ENCODE measurements at regions not wholly inside any gene's neighbourhood (a gene's known extent, or its start where the extent isn't known, plus 50 kb on each side); places are given as distances from the start of the nearest gene placed in this dataset.

GRCh38 chr5:85049020-85049419, 664.3 kb upstream of the EDIL3 start:
- POLR2A ChIA-PET = no interaction called here
- no peak overlapping the region for H2AFZ ChIP-seq (ENCODE audit: low read depth, low read length)
- CTCF ChIA-PET (ENCODE audit: low intra/inter-chr PET ratio) = no interaction called here
- H4K20me1 ChIP-seq (replicated peaks; ENCODE audit: control insufficient read depth, insufficient read depth, low read length) = no peaks in the 10 kb centered on the region
- H3K9me1 ChIP-seq (ENCODE audit: control insufficient read depth, insufficient read depth, low read length) = no peaks in the 10 kb centered on the region
- H3K27ac ChIP-seq (ENCODE audit: extremely low read depth, low read depth, low read length) = no peak overlapping the region
- intact Hi-C loops (cut with micrococcal nuclease) (no loop called here), in situ Hi-C loops (cut with MboI) (no loop called here)
- DNase-seq (ENCODE audit: extremely low read depth in 1 of 4, low spot score in 3 of 4) = no peak
- no peaks in the 10 kb centered on the region for H3K36me3 ChIP-seq (ENCODE audit: control insufficient read depth, insufficient read depth, low read length)
- H3K4me2 ChIP-seq (ENCODE audit: insufficient read depth, low read length) = no peak overlapping the region
- no peaks in the 10 kb centered on the region for H3K79me2 ChIP-seq (ENCODE audit: control insufficient read depth, insufficient read depth, low read length)
- no peak overlapping the region for H3K9ac ChIP-seq (ENCODE audit: insufficient read depth in 1 of 2, low read depth in 2 of 2, low read length in 2 of 2)
- no peak for FAIRE-seq
- H3K27me3 ChIP-seq (ENCODE audit: control insufficient read depth in 2 of 2, insufficient read depth in 2 of 2, low read length in 2 of 2) = no peaks in the 10 kb centered on the region
- no peaks in the 10 kb centered on the region for H3K4me1 ChIP-seq (replicated peaks in 1 of 2; ENCODE audit: control insufficient read depth in 2 of 2, insufficient read depth in 2 of 2, low read length in 2 of 2)
- WGBS (ENCODE audit: insufficient coverage, low coverage, missing lambda C conversion rate) = 6% methylated on average over 1 of the region's 1 CpG
- H3K4me3 ChIP-seq = no peak overlapping the region
- H3K9me3 ChIP-seq (replicated peaks; ENCODE audit: control insufficient read depth, insufficient read depth, low read depth, low read length) = no peaks in the 10 kb centered on the region
- no peak for ATAC-seq
- no TSS peak for BruUV-seq (replicated peaks)
- TF ChIP-seq SIX5 (IDR thresholded peaks at IDR 0.05; ENCODE audit: borderline replicate concordance in 1 of 2, insufficient read depth in 1 of 2, low read depth in 1 of 2, low read length in 2 of 2) (no peak), ZBTB7A (IDR thresholded peaks at IDR 0.05; ENCODE audit: borderline replicate concordance, control insufficient read depth, low read depth, low read length) (no peak), RNF219 (CRISPR knock-in tag; IDR thresholded peaks at IDR 0.05) (no peak)

GRCh38 chr5:85052826-85053225, 668.1 kb upstream of the EDIL3 start:
- DNase-seq (ENCODE audit: extremely low read depth in 1 of 4, low spot score in 3 of 4) (no peak), ATAC-seq (no peak), FAIRE-seq (no peak)
- BruUV-seq (replicated peaks) = no TSS peak
- Histone ChIP-seq H4K20me1 (replicated peaks; ENCODE audit: control insufficient read depth, insufficient read depth, low read length) (no peaks in the 10 kb centered on the region), H3K4me2 (ENCODE audit: insufficient read depth, low read length) (no peak overlapping the region), H3K9me1 (ENCODE audit: control insufficient read depth, insufficient read depth, low read length) (no peaks in the 10 kb centered on the region), H3K79me2 (ENCODE audit: control insufficient read depth, insufficient read depth, low read length) (no peaks in the 10 kb centered on the region), H2AFZ (ENCODE audit: low read depth, low read length) (no peak overlapping the region), H3K27ac (ENCODE audit: extremely low read depth, low read depth, low read length) (no peak overlapping the region), H3K4me3 (no peak overlapping the region), H3K36me3 (ENCODE audit: control insufficient read depth, insufficient read depth, low read length) (no peaks in the 10 kb centered on the region), H3K9ac (ENCODE audit: insufficient read depth in 1 of 2, low read depth in 2 of 2, low read length in 2 of 2) (no peak overlapping the region), H3K4me1 (replicated peaks in 1 of 2; ENCODE audit: control insufficient read depth in 2 of 2, insufficient read depth in 2 of 2, low read length in 2 of 2) (no peaks in the 10 kb centered on the region), H3K9me3 (replicated peaks; ENCODE audit: control insufficient read depth, insufficient read depth, low read depth, low read length) (no peaks in the 10 kb centered on the region), H3K27me3 (ENCODE audit: control insufficient read depth in 2 of 2, insufficient read depth in 2 of 2, low read length in 2 of 2) (no peaks in the 10 kb centered on the region)
- POLR2A ChIA-PET = no interaction called here
- whole genome bisulfite sequencing (ENCODE audit: insufficient coverage, low coverage, missing lambda C conversion rate) = 2% methylated on average over 3 of the region's 3 CpGs
- CTCF ChIA-PET (ENCODE audit: low intra/inter-chr PET ratio) = no interaction called here
- TF ChIP-seq YY1 (IDR thresholded peaks at IDR 0.05; ENCODE audit: borderline replicate concordance in 1 of 3, control insufficient read depth in 1 of 3, extremely low read depth in 1 of 3, insufficient read depth in 3 of 3, insufficient read length in 1 of 3, insufficient replicate concordance in 2 of 3, low read depth in 1 of 3, low read length in 2 of 3) = no peak
- no peak for TF ChIP-seq BHLHE40 (IDR thresholded peaks at IDR 0.05; ENCODE audit: low read length)
- in situ Hi-C loops (cut with MboI) = no loop called here
- intact Hi-C loops (cut with micrococcal nuclease) = no loop called here
